ENCODE measurements at regions not wholly inside any gene's neighbourhood (a gene's known extent, or its start where the extent isn't known, plus 50 kb on each side); places are given as distances from the start of the nearest gene placed in this dataset.
A peak's percentile ranks its signal among the peaks of the same experiment; 100 is the strongest.

DNA sequence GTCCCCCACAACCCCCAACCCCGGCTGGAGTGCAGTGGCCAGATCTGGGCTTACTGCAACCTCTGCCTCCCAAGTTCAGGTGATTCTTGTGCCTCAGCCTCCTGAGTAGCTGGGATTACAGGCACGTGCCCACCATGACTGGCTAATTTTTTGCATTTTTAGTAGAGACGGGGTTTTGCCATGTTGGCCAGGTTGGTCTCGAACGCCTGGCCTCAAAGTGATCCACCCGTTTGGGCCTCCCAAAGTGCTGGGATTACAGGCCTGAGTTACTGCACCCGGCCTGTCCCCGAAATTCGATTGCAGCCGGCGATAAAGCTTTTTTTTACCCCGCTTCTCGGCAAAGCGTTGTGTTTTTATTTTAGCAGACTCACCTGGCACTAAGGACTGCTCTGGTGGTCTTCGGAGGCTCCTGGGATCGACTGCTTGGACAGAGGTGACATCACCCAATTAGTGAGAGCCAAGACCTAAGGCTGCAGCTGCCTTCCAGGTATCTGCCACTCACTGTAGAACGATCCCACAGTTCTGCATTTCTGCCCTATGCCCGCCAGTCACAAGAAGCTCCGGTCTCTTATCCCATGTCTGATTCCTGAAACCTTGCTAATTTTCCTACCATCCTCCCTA is 82.2 kb upstream of the ARL4D start:
- TF ChIP-seq, protein P1, sequence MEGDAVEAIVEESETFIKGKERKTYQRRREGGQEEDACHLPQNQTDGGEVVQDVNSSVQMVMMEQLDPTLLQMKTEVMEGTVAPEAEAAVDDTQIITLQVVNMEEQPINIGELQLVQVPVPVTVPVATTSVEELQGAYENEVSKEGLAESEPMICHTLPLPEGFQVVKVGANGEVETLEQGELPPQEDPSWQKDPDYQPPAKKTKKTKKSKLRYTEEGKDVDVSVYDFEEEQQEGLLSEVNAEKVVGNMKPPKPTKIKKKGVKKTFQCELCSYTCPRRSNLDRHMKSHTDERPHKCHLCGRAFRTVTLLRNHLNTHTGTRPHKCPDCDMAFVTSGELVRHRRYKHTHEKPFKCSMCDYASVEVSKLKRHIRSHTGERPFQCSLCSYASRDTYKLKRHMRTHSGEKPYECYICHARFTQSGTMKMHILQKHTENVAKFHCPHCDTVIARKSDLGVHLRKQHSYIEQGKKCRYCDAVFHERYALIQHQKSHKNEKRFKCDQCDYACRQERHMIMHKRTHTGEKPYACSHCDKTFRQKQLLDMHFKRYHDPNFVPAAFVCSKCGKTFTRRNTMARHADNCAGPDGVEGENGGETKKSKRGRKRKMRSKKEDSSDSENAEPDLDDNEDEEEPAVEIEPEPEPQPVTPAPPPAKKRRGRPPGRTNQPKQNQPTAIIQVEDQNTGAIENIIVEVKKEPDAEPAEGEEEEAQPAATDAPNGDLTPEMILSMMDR (IDR thresholded peaks at IDR 0.05; ENCODE audit: borderline replicate concordance, control extremely low read depth, extremely low read depth, insufficient read depth, missing control alignments) = no peak
- DNase-seq (ENCODE audit: low spot score) = no peak
- in situ Hi-C loops (cut with MboI; ENCODE audit: low sequenced_read_pairs, unreplicated experiment) = loop anchor here (25.0 kb wide), 2 partner anchors 104 to 279 kb away; partner anchors contain the start of genes RND2 and TMEM106A

DNA sequence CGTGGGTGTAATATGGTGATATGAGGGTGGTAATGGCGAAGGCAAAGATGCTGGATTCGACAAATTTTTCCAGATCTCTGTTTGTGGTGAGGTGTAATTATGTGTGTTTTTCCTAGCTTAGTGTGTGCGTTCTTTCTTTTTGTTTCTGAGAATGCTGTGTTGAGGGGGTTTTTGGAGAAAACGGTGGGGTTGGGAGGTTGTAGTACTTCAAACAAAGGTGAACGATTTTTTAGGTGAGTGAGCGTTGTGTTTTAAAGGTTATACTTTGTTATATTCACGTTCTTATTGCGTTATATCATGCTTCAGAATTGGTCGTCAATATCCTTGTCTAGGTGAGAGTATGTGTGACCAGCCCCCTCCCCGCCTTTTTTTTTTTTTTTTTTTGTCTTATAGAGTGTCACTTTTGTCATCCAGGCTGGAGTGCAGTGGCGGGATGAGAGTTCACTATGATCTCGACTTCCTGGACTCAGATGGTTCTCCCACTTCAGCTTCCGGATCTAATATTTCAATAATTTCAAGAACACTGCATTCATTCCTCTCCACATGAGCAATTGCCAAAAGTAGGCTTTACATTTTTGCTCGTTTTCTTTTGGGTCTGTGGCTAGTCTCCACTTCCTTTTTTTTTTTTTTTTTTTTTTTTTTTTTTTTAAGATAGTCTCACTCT is 82.2 kb upstream of the RNU2-1 start:
- TF ChIP-seq, protein P1 (IDR thresholded peaks at IDR 0.05; ENCODE audit: borderline replicate concordance, control extremely low read depth, extremely low read depth, insufficient read depth, missing control alignments) = no peak
- in situ Hi-C loops (cut with MboI; ENCODE audit: low sequenced_read_pairs, unreplicated experiment) = loop anchor here (25.0 kb wide), 2 partner anchors 104 to 279 kb away; partner anchors contain the start of genes RND2 and TMEM106A

DNA sequence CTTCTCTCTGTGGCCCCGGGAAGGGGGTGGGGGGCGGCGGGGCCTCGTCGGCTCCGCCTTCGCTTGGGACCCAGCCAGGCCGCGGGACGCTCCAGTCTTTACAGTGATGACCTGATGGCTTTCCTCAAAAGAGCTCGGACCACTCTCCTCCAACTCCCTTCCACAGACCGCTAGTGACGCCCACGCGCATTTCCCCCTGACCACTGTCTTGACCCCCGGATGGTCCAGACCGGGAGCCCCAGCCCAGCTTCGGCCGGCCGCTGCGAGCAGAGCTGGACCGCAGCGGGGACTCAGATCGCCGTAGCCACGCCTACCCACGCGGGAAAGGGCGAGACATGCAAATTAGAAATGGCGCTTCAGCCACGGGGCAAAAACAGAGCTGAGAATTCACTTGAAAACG is 81.6 kb upstream of the RNU2-1 start:
- no peak for DNase-seq (ENCODE audit: low spot score)
- TF ChIP-seq, protein P1 (IDR thresholded peaks at IDR 0.05; ENCODE audit: borderline replicate concordance, control extremely low read depth, extremely low read depth, insufficient read depth, missing control alignments) = no peak
- in situ Hi-C loops (cut with MboI; ENCODE audit: low sequenced_read_pairs, unreplicated experiment) = loop anchor here (25.0 kb wide), 2 partner anchors 103 to 278 kb away; partner anchors contain the start of genes RND2 and TMEM106A

More for the DNA sequence above, 82.2 kb upstream of the RNU2-1 start:
- DNase-seq (ENCODE audit: low spot score) = no peak

DNA sequence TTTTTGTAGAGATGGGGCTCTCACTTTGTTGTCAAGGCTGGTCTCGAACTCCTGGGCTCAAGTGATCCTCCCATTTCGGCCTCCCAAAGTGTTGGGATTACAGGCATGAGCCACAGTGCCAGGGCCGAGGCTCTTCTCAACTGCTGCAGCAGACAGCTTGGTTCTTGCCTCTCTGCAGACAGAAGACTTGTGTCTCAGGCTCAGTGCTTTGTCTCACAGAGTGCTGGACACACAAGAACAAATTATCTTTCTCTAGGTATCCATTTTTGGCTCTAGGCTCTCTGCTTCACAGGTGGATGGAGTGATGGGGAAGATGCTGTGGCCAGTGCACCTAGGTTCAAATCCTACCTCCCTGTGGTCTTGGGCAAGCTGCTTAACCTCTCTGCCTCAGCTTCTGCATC is 80.8 kb upstream of the RNU2-1 start:
- in situ Hi-C loops (cut with MboI; ENCODE audit: low sequenced_read_pairs, unreplicated experiment) = loop anchor here (25.0 kb wide), 2 partner anchors 102 to 277 kb away; partner anchors contain the start of genes RND2 and TMEM106A
- peak; percentile 30 for DNase-seq (ENCODE audit: low spot score)
- TF ChIP-seq, protein P1 (IDR thresholded peaks at IDR 0.05; ENCODE audit: borderline replicate concordance, control extremely low read depth, extremely low read depth, insufficient read depth, missing control alignments) = no peak

DNA sequence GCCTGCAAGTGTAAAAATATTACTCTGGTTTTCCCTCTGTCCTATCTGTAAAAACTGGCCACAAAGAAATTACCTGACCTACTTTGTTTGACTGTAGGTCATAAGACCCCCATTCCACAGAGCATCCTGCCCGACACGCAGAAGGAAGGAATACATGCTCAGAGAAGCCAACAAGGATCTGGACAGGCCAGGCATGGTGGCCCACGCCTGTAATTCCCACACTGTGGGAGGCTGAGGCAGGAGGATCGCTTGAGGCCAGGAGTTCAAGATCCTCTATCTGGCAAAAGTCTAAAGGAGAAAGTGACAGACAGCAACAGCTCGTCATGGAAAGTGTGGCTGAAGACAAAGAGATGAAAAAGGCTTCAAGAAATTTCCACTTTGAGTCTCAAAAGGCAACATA is 78.2 kb upstream of the RNU2-1 start:
- in situ Hi-C loops (cut with MboI; ENCODE audit: low sequenced_read_pairs, unreplicated experiment) = loop anchor here (25.0 kb wide), 2 partner anchors 100 to 275 kb away; partner anchors contain the start of genes RND2 and TMEM106A
- TF ChIP-seq, protein P1 (IDR thresholded peaks at IDR 0.05; ENCODE audit: borderline replicate concordance, control extremely low read depth, extremely low read depth, insufficient read depth, missing control alignments) = no peak

DNA sequence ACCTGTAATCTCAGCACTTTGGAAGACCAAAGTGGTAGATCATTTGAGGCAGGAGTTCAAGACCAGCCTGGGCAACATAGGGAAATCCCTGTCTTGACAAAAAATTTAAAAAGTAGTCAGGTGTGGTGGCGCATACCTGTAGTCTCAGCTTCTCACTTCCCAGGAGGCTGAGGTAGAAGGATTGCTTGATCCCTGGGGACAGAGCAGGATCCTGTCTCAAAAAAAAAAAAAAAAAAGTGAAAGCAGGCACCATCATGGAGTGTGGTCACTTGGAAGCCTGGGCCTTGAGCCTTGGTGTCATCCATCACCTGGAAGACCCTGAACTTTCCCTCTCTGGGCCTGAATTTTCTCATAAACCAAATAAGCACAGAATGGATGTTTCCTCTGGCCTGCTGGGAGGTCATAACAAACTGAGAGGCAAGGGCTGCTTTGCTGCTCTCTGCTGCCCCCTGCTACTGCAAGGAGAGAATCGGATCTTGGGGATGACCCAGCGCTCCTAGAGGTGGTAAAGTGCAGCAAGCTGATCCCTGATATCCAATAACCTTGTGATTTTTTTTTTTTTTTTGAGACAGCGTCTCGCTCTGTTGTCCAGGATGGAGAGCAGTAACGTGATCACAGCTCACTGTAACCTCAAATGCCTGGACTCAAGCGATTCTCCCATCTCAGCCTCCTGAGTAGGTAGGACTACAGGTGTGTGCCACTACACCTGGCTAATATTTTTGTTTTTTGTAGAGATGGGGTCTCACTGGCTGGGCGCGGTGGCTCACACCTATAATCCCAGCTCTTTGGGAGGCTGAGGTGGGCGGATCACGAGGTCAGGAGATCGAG is 75.9 kb upstream of the RNU2-1 start:
- TF ChIP-seq, protein P1 (IDR thresholded peaks at IDR 0.05; ENCODE audit: borderline replicate concordance, control extremely low read depth, extremely low read depth, insufficient read depth, missing control alignments) = no peak
- no peak for DNase-seq (ENCODE audit: low spot score)
- in situ Hi-C loops (cut with MboI; ENCODE audit: low sequenced_read_pairs, unreplicated experiment) = loop anchor here (25.0 kb wide), 2 partner anchors 97 to 272 kb away; partner anchors contain the start of genes RND2 and TMEM106A

More for the DNA sequence above, 78.2 kb upstream of the RNU2-1 start:
- DNase-seq (ENCODE audit: low spot score) = no peak

Data from GM13976 (cell line).